ENCODE measurements at regions not wholly inside any gene's neighbourhood (a gene's known extent, or its start where the extent isn't known, plus 50 kb on each side); places are given as distances from the start of the nearest gene placed in this dataset.
"Not testable (repeated sequence)": the region's sequence is repeated elsewhere in the genome, so short reads cannot be mapped to it uniquely, and the experiment has no call there.

DNA sequence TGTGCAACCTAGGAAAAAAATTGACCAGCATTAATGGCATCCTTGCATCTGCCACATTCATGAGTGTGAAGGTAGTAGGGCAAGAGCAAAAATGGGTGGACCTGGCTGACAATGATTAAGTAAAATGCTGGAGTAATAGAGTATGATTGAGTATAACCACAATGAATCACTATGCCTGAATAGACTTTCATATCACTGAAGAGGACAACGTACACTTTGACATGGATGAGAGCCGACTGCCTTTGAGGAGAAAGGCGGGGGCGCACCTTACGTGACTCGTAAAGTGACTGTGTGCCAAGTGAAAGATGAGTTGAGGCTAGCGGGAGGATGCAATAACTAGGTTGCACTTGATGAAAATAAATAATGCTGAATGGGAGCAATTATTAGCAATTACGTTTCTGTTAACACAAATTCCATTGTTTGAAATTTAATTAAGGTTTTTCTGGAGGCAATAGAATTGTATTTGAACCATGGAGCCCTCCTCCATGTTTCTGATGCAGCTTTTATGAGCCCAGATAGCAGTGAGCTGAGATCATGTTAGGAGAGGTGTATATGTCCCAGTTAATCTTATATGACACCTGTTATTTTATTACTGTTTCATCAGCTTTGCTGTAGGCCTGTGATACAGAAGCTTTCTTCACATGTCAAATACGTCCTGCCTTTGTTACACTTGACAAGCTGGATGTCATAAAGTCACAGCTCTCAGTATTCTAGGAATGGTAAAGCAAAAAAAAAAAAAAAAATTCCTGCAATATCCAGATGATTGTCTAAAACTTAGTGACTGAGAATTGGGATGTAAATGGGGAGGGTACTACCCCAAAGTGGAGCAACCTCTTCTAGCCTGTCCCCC lies 596.5 kb downstream of the NXPH1 start:
- intact Hi-C loops (cut with DNase I): no loop called here
- no peak for DNase-seq (ENCODE audit: low spot score)
- no peak for ATAC-seq

DNA sequence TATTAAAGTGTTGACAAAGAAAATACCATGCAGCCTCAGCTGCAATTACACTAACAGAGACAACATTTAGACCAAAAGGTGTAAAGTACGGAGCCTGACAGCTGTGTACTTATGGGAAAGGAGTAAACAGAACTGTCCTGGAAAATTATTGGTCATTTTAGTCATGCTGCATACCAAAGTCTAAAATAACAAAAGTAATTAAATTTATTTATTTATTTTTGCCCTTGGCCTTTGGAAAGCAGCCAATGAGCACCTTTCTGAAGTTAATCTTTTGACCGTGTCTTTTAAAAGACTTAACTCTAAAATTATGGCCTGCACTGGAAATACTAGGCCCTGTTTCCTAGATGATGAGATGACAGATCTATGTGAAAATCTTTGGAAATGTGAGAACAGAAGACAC lies 597.6 kb downstream of the NXPH1 start:
- no peak for ATAC-seq
- DNase-seq (ENCODE audit: low spot score): no peak
- intact Hi-C loops (cut with DNase I): no loop called here

DNA sequence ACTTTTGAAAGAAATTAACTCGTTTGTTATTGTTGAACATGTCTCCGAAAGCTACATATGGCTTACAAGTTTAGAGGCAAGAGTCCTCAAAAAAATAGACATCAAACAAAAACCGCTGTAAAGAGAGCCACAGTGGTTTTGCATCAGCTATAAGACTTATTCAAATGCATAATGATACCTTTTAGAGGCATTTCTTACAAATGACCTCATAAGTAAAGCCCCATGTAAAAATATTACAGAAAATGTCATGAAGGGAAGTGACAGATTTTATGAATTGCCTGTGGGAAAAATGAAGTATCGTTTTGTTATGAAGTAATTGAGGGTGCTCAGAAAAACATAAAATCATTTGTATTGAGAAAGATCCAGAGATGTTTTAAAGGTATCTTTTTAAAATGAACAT lies 598.0 kb downstream of the NXPH1 start:
- no peak for DNase-seq (ENCODE audit: low spot score)
- intact Hi-C loops (cut with DNase I): no loop called here
- ATAC-seq: no peak

DNA sequence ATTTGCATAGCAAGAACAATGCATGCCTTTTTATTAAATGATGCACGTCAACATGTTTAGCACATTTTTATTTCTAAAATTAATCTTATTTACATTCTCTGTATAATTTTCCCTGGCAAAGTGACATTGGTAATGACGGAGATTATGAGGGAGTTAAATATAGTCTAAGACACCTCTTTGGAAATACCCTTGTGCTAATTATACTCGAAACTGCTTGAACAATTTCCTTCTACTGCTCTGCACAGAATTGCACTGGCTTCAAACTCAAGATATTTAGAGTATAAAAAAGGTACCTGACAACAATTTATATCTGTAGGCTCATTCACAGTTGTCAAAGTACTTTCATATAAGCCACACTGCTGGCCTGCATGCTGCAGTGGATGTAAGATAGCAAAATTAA lies 602.7 kb downstream of the NXPH1 start:
- intact Hi-C loops (cut with DNase I): no loop called here
- ATAC-seq (no peak), DNase-seq (ENCODE audit: low spot score) (no peak)

DNA sequence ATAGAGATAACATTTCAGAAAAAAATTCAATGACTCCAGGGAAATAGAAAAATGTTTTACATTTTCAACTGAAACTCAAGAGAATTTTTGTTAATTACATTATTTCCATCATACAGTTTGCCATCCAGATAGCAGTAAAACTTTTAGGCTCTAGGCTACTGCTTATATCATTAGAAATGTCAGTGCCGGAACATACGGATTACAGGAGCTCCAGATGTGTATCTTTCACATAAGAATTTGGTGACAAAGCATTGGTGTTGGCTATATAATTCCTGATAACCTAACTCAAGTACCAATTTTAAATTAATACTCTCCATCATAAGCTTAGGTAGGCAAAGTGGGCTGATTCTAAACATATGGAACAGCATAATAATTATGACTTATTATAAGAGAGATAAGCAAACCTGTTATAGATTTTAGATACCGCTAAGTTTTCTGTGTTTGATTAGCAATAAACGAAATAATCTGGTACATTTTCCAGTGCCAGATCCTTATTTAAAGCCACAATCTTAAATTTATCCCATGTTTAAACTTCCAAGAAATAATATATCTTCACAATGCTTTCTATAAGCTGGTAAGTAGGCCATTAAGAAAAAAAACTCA lies 637.9 kb downstream of the NXPH1 start:
- no peak for DNase-seq (ENCODE audit: low spot score)
- intact Hi-C loops (cut with DNase I): no loop called here
- ATAC-seq: no peak

DNA sequence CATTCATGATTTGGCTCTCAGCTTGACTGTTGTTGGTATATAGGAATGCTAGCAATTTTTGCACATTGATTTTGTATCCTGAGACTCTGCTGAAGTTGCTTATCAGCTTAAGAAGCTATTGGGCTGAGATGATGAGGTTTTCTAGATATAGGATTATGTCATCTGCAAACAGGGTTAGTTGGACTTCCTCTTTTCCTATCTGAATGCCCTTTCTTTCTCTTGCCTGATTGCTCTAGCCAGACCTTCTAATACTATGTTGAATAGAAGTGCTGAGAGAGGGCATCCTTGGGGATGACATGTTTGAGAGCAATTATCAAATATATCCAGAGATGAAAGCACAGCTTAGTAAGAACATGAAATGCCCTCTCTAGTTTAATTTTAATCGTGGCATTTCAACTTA lies 642.4 kb downstream of the NXPH1 start:
- intact Hi-C loops (cut with DNase I); DNase-seq (ENCODE audit: low spot score); ATAC-seq: not testable (repeated sequence)

DNA sequence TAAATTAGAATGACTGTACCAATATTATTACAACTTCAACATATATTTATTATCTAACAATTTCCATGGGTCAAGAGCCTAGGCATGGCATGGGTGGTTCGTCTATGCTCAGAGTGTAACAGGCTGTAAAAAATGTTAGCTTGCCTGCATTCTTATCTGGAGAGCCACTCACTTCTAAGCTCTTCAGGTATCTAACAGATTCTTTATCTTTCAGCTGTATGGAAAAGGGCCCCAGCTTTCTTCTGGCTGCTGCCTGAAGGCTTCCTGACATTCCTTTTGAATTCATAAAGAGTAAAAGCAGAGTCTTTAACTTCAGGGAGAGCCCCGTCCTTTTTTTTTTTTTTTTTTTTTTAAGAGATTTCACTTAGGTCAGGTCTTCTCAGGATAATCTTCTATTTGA lies 648.8 kb downstream of the NXPH1 start:
- DNase-seq (ENCODE audit: low spot score) (no peak), ATAC-seq (no peak)
- intact Hi-C loops (cut with DNase I): no loop called here

DNA sequence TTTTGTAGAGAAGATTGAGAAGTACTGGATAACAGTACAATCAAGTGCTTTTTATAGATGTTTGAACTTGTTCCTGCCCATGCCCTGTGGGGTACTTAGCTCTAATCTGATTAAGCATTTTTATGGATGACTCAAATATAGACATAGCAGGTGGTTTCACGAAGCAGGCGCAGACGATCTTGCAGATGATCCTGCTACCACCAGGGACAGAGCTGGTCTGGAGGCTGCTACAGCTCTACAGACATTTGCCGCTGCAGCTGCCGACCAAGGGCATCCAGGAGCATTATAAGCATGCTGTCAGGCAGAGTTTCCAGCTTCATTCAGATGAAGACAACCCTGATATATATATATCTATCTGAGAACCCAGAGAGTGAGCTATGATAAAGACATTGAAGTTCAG lies 650.4 kb downstream of the NXPH1 start:
- DNase-seq (ENCODE audit: low spot score) (no peak), ATAC-seq (no peak)
- intact Hi-C loops (cut with DNase I): no loop called here

DNA sequence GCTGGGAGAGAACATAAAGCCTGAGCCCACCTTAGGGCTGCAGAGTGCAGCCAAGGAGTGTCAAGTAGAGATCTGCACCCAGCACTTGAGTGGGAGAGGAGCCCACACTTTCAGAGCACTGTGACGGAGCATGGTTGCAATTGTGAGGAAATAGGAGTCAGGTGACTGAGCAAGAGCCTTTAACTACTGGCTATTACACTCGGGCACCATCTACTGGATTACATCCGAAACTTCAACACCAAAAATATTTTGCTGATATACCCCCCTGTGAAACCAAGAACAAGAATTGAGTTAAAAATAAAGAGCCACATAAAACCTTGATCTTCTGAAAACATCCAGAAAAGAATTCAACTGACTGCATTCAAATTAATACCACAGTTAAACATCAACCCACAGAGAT lies 657.9 kb downstream of the NXPH1 start:
- intact Hi-C loops (cut with DNase I): loop anchor here (5.0 kb wide), 1 partner anchor 834 kb away; no protein-coding TSS in a partner anchor
- no peak for DNase-seq (ENCODE audit: low spot score)
- no peak for ATAC-seq

DNA sequence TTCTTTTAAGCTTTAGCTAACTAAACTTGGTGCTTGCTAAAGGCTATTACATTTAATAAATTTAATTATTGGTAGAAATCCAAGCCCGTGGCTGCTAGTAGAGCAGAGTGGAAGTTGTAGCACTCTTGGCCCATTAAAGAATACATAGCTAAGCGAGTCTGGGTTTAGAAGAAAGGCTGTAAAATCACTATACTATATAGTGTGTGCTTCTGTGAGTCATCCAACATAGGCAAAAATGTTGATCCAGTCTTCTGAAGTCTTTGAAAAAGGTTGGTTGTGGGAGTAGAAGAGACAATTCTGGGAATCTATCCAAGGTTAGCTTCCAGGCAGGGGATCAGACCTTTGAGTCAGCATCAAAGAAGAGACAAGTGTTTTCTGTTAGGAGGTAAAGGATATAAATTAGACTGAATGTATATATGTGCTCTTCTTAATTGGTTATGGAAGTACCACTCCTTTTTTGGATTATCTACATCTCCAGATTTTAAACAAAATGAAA lies 664.2 kb downstream of the NXPH1 start:
- no peak for DNase-seq (ENCODE audit: low spot score)
- intact Hi-C loops (cut with DNase I): no loop called here
- no peak for ATAC-seq

DNA sequence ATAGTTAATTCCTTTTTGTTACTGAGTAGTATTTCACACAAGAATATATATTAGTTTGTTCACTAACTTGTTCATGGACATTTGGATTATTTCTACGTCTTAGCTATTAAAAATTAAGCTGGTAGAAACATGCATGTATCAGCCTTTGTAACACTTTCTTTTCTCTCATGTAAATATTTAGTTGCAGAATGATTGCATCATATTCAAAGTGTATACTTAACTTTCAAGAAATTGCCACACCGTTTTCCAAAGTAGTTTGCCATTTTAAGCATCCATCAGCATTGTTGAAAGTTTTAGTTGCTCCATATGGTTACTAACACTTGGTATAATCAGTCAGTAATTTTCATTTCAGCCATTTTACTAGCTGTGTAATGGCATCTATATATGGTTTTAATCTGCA lies 666.9 kb downstream of the NXPH1 start:
- DNase-seq (ENCODE audit: low spot score) (no peak), ATAC-seq (no peak)
- intact Hi-C loops (cut with DNase I): no loop called here

DNA sequence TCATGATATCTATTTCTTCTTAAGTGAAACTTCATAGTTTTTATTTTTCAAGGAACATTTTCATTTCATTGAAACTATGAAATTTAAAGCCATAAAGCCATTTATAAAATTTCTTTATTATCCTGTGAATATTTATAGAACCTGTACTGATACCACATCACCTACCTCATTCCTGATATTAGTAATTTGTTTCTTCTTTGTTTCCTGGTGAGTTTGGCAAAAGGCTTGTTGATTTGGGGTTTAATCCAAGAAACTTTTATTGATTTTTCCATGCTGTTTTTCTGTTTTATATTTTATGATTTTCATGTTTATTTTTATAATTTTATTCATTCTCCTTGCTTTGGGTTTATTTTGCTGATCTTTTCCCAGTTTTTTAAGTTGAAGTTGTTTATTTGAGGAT lies 669.4 kb downstream of the NXPH1 start:
- intact Hi-C loops (cut with DNase I): no loop called here
- no peak for DNase-seq (ENCODE audit: low spot score)
- no peak for ATAC-seq

DNA sequence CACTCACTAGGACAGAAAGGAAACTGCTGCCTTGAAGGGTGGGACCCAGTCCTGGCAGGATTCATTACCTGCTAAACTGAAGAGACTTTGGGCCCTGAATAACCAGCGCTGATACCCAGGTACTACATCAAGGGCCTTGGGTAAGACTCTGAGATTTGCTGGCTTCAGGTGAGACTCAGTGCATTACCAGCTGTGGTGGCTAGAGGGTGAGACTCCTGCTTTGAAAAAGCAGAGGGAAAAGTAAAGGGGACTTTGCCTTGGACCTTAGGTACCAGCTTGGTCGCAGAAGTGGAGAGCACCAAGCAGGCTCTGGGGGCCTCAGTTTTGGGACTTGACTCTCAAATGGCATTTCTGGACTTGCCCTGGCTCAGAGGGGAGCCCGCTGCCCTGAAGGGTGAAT lies 673.3 kb downstream of the NXPH1 start:
- DNase-seq (ENCODE audit: low spot score) (no peak), ATAC-seq (no peak)
- intact Hi-C loops (cut with DNase I): no loop called here

DNA sequence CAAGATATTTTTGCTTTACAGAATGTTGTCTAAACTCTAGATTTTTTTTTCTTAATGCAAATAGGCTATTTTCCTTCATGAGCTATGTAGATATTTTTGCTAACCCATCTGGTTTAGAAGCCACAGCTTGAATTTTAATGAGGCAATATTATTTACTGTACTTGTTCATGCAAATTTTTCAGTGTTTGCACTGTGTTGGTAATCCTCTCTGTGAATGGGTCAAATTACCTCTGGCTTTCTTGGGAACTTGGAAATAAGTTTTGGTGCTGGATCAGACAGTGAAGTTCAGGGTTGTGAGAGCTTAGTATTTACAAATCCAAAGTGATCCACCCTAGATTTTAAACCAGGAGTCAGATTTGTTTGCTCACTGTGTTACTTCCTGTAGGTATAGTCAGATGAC lies 686.9 kb downstream of the NXPH1 start:
- DNase-seq (ENCODE audit: low spot score) (no peak), ATAC-seq (no peak)
- intact Hi-C loops (cut with DNase I): no loop called here

DNA sequence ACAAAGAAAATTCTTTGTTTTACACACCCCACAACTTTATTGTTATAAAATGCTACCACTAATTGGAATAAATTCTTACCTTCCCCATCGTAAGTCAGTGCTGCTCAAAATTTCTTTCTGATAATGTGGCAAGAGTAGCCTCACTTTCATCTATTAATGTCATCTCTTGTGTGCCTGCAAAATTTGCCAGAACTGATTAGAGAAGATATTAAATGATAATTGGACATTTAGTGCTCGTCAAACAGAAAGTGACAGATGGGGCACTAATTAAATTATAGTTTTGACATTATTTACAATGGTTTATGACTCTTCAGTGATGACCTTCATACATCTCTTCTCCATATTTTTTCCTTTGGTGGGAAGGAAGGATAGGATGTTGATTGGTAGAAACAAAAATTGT lies 690.9 kb downstream of the NXPH1 start:
- DNase-seq (ENCODE audit: low spot score) (no peak), ATAC-seq (no peak)
- intact Hi-C loops (cut with DNase I): no loop called here

DNA sequence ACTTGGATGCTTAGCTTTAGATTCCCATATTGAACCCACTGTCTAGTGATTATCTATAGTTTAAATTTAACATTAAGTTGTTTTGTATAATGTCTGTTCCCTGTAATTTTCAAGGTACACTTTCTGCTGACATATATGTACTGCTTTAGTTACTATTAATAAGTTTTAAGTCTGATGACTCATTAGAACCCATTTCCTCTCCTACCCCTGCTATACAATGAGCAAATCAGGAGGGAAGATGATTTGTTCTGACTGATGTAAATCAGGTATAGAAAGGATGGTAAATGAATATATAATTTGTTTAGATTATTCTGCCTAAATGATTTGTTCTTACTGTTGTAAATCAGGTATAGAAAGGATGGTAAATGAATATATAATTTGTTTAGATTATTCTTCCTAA lies 691.8 kb downstream of the NXPH1 start:
- DNase-seq (ENCODE audit: low spot score): no peak
- intact Hi-C loops (cut with DNase I): no loop called here
- no peak for ATAC-seq

DNA sequence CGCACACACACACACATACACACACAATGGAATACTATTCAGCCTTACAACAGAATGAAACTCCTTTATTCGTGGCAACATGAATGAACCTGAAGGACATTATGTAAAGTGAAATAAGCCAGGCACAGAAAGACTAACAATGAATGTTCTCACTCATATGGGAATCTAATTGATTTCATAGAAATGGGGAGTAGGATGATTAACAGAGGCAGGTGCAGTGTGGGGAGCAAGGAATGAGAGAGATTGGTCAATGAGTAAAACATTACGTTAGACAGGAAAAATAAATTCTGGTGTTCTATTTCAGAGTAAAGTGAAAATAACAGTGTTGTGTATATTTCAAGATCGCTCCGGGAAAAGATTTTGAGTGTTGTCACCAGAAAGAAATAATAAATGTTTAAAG lies 694.5 kb downstream of the NXPH1 start:
- DNase-seq (ENCODE audit: low spot score) (no peak), ATAC-seq (no peak)
- intact Hi-C loops (cut with DNase I): no loop called here

DNA sequence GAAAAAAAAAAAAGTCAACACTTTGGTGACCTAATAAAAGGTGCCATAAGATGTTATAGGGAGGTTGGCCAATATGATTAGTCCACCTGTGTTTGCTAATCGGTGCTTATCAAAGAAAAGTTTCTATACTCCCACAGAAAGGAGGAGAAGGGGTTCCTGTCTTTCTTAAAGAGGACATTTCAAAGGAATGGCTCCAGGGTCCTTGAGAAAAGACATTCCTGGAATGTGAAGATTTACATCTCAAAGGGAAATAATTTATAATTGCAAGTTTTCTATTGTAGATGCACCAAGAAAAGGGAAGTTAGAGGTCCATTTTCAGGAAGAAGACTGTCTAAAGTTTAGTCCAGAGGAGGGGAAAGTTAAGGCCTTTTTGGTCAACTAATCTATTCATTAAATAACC lies 715.3 kb downstream of the NXPH1 start:
- intact Hi-C loops (cut with DNase I): no loop called here
- no peak for ATAC-seq
- no peak for DNase-seq (ENCODE audit: low spot score)

DNA sequence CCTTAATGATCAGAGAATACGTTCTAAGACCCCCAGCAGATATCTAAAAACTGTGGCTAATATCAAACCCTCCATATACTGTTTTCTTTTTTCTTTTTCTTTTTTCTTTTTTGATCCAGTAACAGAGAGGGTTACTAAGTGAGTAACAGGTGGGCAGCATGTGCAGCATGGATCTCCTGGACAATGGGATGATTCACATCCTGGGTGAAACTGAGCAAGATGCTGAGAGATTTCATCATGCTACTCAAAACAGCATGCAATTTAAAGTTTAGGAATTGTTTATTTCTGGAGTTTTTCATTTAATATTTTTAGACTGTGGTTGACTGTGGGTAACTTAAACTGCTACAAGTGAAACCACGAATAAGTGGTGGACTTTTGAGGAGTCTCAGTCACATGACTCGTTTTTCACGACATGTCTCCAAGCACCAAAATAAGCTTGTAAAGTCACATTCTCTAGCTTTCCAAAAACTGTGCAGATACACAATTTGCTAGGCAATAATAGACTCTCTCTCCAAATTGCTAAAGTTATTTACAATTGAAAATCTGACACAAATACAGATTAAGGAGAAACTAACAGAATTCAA lies 716.2 kb downstream of the NXPH1 start:
- intact Hi-C loops (cut with DNase I): no loop called here
- DNase-seq (ENCODE audit: low spot score) (no peak), ATAC-seq (no peak)

DNA sequence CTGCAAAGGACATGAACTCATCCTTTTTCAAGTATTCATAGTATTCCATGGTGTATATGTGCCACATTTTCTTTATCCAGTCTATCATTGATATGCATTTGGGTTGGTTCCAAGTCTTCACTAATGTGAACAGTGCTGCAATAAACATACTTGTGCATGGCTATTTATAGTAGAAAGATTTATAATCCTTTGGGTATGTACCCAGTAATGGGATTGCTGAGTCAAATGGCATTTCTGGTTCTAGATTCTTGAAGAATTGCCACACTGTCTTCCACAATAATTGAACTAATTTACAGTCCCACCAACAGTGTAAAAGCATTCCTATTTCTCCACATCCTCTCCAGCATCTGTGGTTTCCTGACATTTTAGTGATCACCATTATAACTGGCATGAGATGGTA lies 730.3 kb downstream of the NXPH1 start:
- intact Hi-C loops (cut with DNase I); ATAC-seq; DNase-seq (ENCODE audit: low spot score): not testable (repeated sequence)

Measured in sciatic nerve (tissue), 2 donors.